ENCODE measurements at regions not wholly inside any gene's neighbourhood (a gene's known extent, or its start where the extent isn't known, plus 50 kb on each side); places are given as distances from the start of the nearest gene placed in this dataset.

- peak overlapping the region; percentile 23 for H3K4me2 ChIP-seq (ENCODE audit: insufficient read depth, low read length)
These were observed 593.8 kb downstream of the USP25 start for GRCh38 chr21:16323596-16323995.

DNA sequence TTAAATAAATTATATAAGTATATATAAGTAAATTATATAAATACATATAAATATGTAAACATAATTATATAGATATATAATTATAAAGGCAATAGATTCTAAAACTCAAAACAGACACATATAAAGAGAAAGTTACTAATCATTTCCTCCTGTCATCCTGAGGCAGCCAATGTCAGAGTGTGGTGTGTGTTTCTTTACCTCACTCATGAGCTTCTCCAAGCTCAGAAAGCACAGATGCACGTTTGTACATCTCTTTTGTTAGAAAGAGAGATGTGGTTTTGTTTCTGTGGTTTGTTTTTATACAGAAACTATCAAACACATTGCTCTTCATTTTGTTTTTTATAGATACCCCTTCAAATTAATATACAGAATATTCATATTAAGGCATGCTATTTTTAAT, 594.8 kb downstream of the USP25 start:
- Histone ChIP-seq H3K36me3 (ENCODE audit: insufficient read depth, low read length) (no peaks in the 10 kb centered on the region), H3K27me3 (ENCODE audit: insufficient read depth, low read length) (no peaks in the 10 kb centered on the region), H3K79me2 (ENCODE audit: insufficient read depth, low read length) (peaks cover 2% of the 10 kb centered on the region), H2AFZ (ENCODE audit: low read length) (no peak overlapping the region), H3K4me1 (ENCODE audit: insufficient read depth, low read length) (peaks cover 14% of the 10 kb centered on the region), H3K27ac (ENCODE audit: low read depth, low read length) (no peak overlapping the region), H3K4me3 (ENCODE audit: insufficient read depth, low read length) (no peak overlapping the region), H3K4me2 (ENCODE audit: insufficient read depth, low read length) (no peak overlapping the region), H3K9me3 (ENCODE audit: low read depth, low read length) (no peaks in the 10 kb centered on the region), H4K20me1 (ENCODE audit: insufficient read depth, low read length) (no peaks in the 10 kb centered on the region)
- no peak for DNase-seq (ENCODE audit: insufficient read length, low spot score, missing footprints)
- TF ChIP-seq CTCF (IDR thresholded peaks at IDR 0.05; ENCODE audit: extremely low read depth, low read depth, low read length) = no peak

More at GRCh38 chr21:16323596-16323995, 593.8 kb downstream of the USP25 start:
- no peak overlapping the region for H2AFZ ChIP-seq (ENCODE audit: low read length)
- H3K4me1 ChIP-seq (ENCODE audit: insufficient read depth, low read length) = peaks cover 14% of the 10 kb centered on the region
- H3K27me3 ChIP-seq (ENCODE audit: insufficient read depth, low read length) = no peaks in the 10 kb centered on the region
- H3K4me3 ChIP-seq (ENCODE audit: insufficient read depth, low read length) = no peak overlapping the region
- no peak for DNase-seq (ENCODE audit: insufficient read length, low spot score, missing footprints)
- H3K36me3 ChIP-seq (ENCODE audit: insufficient read depth, low read length) = no peaks in the 10 kb centered on the region
- H3K79me2 ChIP-seq (ENCODE audit: insufficient read depth, low read length) = no peaks in the 10 kb centered on the region
- H4K20me1 ChIP-seq (ENCODE audit: insufficient read depth, low read length) = no peaks in the 10 kb centered on the region
- peak overlapping the region; percentile 5 for H3K27ac ChIP-seq (ENCODE audit: low read depth, low read length)
- no peaks in the 10 kb centered on the region for H3K9me3 ChIP-seq (ENCODE audit: low read depth, low read length)
- TF ChIP-seq CTCF (IDR thresholded peaks at IDR 0.05; ENCODE audit: extremely low read depth, low read depth, low read length) = no peak

- peak; percentile 74 for TF ChIP-seq CTCF (IDR thresholded peaks at IDR 0.05; ENCODE audit: extremely low read depth, low read depth, low read length)
- Histone ChIP-seq H3K4me2 (ENCODE audit: insufficient read depth, low read length) (peak overlapping the region; percentile 42), H3K36me3 (ENCODE audit: insufficient read depth, low read length) (no peaks in the 10 kb centered on the region), H3K27me3 (ENCODE audit: insufficient read depth, low read length) (no peaks in the 10 kb centered on the region), H3K9me3 (ENCODE audit: low read depth, low read length) (no peaks in the 10 kb centered on the region), H3K4me3 (ENCODE audit: insufficient read depth, low read length) (no peak overlapping the region), H3K27ac (ENCODE audit: low read depth, low read length) (no peak overlapping the region), H4K20me1 (ENCODE audit: insufficient read depth, low read length) (no peaks in the 10 kb centered on the region), H2AFZ (ENCODE audit: low read length) (peak overlapping the region; percentile 65), H3K4me1 (ENCODE audit: insufficient read depth, low read length) (no peaks in the 10 kb centered on the region), H3K79me2 (ENCODE audit: insufficient read depth, low read length) (peaks cover 2% of the 10 kb centered on the region)
- peak; percentile 56 for DNase-seq (ENCODE audit: insufficient read length, low spot score, missing footprints)
These were observed 600.5 kb downstream of the USP25 start for GRCh38 chr21:16330082-16330907.

DNA sequence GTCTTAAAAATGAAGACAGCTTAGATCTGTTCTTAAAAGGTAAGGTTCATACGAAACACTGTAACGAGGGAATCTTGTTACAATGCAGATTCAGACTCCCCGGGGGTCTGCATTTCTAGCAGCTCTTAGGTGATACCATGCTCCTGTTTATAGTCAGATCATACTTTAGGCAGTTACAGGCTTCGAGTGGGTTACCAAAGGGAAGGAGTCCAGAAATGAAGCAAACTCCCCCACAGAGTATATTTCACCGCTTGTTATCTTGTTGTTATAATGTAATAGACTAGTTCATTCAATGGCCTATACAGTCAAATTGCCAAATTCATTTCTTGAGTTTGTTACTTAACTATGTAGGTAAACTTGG, 601.1 kb downstream of the USP25 start:
- Histone ChIP-seq H2AFZ (ENCODE audit: low read length) (no peak overlapping the region), H3K27ac (ENCODE audit: low read depth, low read length) (no peak overlapping the region), H3K4me1 (ENCODE audit: insufficient read depth, low read length) (no peaks in the 10 kb centered on the region), H3K4me3 (ENCODE audit: insufficient read depth, low read length) (no peak overlapping the region), H3K27me3 (ENCODE audit: insufficient read depth, low read length) (no peaks in the 10 kb centered on the region), H3K9me3 (ENCODE audit: low read depth, low read length) (no peaks in the 10 kb centered on the region), H3K4me2 (ENCODE audit: insufficient read depth, low read length) (peak overlapping the region; percentile 42), H3K36me3 (ENCODE audit: insufficient read depth, low read length) (no peaks in the 10 kb centered on the region), H4K20me1 (ENCODE audit: insufficient read depth, low read length) (no peaks in the 10 kb centered on the region), H3K79me2 (ENCODE audit: insufficient read depth, low read length) (peaks cover 2% of the 10 kb centered on the region)
- TF ChIP-seq CTCF (IDR thresholded peaks at IDR 0.05; ENCODE audit: extremely low read depth, low read depth, low read length) = no peak
- DNase-seq (ENCODE audit: insufficient read length, low spot score, missing footprints) = no peak
